Mesothelial cell of epicardium (in vitro differentiated cells): ENCODE measurements at regions not wholly inside any gene's neighbourhood (a gene's known extent, or its start where the extent isn't known, plus 50 kb on each side); places are given as distances from the start of the nearest gene placed in this dataset.

ENCODE experiments used
- DNase-seq, 2 experiments: peaks; one replicate each; pipeline ENCODE4 v3.0.0; 2021; ENCODE audit warnings: low spot score in 2 of 2; ENCODE audit not compliant: unreplicated experiment in 2 of 2
- H3K27ac Mint-ChIP-seq: 2 replicates; pipeline ENCODE4 v1.8.0; 2021; ENCODE audit warnings: mixed read lengths
- H3K27me3 Mint-ChIP-seq: 2 replicates; pipeline ENCODE4 v1.8.0; 2021; ENCODE audit warnings: low read depth, mixed read lengths
- H3K36me3 Mint-ChIP-seq: 2 replicates; pipeline ENCODE4 v1.8.0; 2021; ENCODE audit warnings: mixed read lengths
- H3K4me1 Mint-ChIP-seq: 2 replicates; pipeline ENCODE4 v1.8.0; 2021; ENCODE audit warnings: mixed read lengths
- H3K4me3 Mint-ChIP-seq: 2 replicates; pipeline ENCODE4 v1.8.0; 2021; ENCODE audit warnings: mild to moderate bottlenecking, moderate library complexity, mixed read lengths
- H3K9me3 Mint-ChIP-seq: 2 replicates; pipeline ENCODE4 v1.8.0; 2021; ENCODE audit warnings: mixed read lengths
- TF ChIP-seq, protein P1 (sequence below): fragments of 200-600 bp; sonication (generic); IDR thresholded peaks from one replicate; pipeline ENCODE4 v1.5.0; 2021; ENCODE audit warnings: antibody characterized with exemption; ENCODE audit not compliant: unreplicated experiment

DNA sequence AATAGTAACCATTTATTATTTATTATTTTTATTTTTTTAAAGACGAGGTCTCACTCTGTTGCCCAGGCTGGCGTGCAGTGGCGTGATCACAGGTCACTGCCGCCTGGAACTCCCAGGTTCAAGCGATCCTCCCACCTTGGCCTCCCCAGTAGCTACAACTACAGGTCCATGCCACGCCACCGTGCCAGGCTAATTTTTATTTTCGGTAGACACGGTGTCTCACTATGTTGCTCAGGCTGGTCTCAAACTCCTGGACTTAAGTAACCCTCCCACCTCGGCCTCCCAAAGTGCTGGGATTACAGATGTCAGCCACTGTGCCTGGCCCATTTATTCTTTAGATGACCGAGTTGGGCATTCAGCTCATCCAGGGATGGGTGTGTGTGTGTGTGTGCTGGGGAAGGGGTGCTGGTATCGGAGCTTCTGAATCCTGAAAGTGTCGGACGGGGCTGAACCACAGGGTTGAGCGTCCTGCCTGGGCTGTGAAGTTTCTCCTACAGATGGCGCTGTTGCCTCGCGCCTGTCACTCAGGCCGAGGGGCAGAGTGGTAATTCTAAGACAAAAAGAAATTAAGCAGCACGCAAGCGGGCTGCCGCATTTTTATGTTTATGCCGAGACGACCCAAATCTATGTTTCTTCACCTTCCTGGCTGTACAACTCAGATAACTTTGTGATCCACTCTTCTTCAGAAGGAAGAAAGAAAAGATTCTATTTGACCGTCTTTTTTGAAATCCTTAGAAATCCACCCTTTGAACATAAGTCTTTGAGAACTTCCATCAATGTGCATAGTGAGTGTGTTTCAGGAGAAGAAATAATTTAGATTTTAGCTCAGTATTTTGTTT lies 252.8 kb downstream of the CDH26 start:
- DNase-seq: peak; percentile 48 to 81
- no peaks in the 10 kb centered on the region for H3K9me3 Mint-ChIP-seq
- no peaks in the 10 kb centered on the region for H3K36me3 Mint-ChIP-seq
- H3K27ac Mint-ChIP-seq: no peak overlapping the region
- TF ChIP-seq, protein P1, sequence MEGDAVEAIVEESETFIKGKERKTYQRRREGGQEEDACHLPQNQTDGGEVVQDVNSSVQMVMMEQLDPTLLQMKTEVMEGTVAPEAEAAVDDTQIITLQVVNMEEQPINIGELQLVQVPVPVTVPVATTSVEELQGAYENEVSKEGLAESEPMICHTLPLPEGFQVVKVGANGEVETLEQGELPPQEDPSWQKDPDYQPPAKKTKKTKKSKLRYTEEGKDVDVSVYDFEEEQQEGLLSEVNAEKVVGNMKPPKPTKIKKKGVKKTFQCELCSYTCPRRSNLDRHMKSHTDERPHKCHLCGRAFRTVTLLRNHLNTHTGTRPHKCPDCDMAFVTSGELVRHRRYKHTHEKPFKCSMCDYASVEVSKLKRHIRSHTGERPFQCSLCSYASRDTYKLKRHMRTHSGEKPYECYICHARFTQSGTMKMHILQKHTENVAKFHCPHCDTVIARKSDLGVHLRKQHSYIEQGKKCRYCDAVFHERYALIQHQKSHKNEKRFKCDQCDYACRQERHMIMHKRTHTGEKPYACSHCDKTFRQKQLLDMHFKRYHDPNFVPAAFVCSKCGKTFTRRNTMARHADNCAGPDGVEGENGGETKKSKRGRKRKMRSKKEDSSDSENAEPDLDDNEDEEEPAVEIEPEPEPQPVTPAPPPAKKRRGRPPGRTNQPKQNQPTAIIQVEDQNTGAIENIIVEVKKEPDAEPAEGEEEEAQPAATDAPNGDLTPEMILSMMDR: peak; percentile 91
- H3K27me3 Mint-ChIP-seq: peaks cover 78% of the 10 kb centered on the region
- no peak overlapping the region for H3K4me3 Mint-ChIP-seq
- no peaks in the 10 kb centered on the region for H3K4me1 Mint-ChIP-seq

DNA sequence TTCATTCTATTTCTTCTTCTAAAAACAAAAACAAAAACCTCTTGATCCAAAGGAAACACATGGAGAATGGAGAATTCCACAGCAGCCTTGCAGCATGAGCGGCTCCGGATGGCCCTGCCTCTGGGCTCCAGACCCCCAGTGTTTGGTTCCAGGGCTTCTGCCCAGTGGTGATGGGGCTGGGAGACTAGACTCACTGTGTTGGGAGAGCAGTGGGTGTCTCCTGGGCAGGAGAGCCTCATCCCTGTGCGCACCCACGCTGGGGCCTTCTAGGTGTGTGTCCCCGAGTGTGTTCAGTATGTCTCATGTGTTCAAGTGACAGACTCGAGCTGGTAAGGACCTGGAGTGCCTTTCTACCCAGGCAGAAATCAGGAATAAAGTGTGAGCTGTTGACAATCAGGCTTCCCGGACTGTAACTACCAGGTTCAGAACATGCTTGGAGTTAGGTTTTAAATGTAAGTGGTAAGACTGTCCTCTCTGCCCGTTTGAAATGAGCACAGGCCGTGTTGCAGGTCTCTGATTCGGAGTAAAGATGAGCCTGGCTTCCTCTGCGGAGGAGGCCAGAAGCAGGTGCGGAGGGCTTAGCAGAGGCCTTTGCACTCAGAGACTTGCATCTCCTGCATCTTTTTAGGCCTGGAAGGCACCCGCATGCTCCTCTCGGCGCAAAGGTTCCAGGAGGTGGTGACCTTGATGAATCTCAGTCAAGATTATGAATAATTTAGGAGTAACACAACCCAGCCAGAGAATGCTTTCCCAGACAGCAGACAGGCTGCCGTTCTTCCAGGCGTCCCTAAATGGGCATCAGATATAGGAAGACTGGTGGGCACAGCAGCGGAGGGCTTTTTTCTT lies 253.6 kb downstream of the CDH26 start:
- no peak for DNase-seq
- no peak overlapping the region for H3K4me3 Mint-ChIP-seq
- no peaks in the 10 kb centered on the region for H3K36me3 Mint-ChIP-seq
- H3K27ac Mint-ChIP-seq: no peak overlapping the region
- H3K27me3 Mint-ChIP-seq: peaks cover 82% of the 10 kb centered on the region
- no peaks in the 10 kb centered on the region for H3K4me1 Mint-ChIP-seq
- no peaks in the 10 kb centered on the region for H3K9me3 Mint-ChIP-seq
- TF ChIP-seq, protein P1: no peak

DNA sequence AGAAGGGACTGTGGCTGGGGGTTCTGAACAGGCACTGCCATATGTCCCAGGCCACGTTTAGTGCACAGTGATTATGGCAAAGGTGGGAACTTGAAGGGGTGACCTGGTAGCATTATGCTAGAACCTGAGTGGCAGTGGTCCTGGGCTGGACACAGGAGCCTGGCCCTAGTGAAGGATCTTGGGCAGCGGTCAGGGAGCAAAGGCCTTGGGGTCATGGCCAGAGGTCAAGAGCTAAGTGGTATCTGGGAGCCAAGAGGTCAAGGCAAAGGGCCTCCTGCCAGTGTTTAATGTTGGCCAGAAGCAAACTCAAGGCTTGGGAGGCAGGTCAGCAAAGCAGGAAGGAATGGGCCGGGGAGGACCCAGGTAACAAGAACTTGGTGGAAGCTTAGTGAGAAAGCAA lies 254.5 kb downstream of the CDH26 start:
- Mint-ChIP-seq H3K27ac (no peak overlapping the region), H3K27me3 (peaks cover 85% of the 10 kb centered on the region)

DNA sequence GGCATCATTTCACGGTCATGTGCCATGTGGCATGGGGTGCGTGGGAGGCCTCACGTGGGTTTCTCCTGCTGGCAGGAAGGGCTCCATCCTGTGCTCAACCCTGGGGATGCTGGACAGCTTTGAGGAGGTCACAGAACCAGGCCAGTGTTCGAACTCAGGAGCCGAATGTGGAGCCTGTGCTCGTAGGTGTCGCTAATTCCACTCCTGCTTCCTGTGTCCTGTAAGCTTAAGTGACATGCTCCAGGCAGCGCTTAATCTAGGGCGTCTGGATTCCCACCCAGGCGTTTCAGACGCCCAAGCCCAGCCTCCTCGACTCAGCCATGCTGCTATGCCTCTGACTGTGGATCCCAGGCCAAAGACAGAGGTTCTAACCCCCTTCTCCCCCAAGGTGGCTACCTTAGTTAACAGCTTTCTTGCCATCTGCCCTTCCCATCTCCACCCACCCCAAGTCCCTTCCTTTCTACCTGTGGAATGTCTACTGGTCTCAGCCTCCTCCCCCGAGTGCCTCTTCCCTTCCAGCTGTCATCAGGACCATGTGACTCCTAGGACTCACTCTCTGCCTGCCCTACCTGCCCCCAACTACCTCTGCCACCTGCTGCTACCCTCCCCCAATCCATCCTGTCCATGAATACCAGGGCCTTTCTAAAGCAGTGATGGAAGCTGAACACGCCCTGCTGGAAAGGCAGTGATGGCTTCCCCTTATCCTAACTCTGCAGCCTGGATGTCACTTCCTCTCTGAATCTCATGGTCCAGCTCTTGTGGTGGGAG lies 255.1 kb downstream of the CDH26 start:
- H3K9me3 Mint-ChIP-seq: no peaks in the 10 kb centered on the region
- H3K4me3 Mint-ChIP-seq: no peak overlapping the region
- TF ChIP-seq, protein P1: no peak
- no peaks in the 10 kb centered on the region for H3K4me1 Mint-ChIP-seq
- no peak for DNase-seq
- no peak overlapping the region for H3K27ac Mint-ChIP-seq
- peaks cover 84% of the 10 kb centered on the region for H3K27me3 Mint-ChIP-seq
- no peaks in the 10 kb centered on the region for H3K36me3 Mint-ChIP-seq

More for the DNA sequence above, 254.5 kb downstream of the CDH26 start:
- no peaks in the 10 kb centered on the region for H3K9me3 Mint-ChIP-seq
- DNase-seq: no peak
- no peaks in the 10 kb centered on the region for H3K36me3 Mint-ChIP-seq
- TF ChIP-seq, protein P1: no peak
- H3K4me3 Mint-ChIP-seq: no peak overlapping the region
- H3K4me1 Mint-ChIP-seq: no peaks in the 10 kb centered on the region

DNA sequence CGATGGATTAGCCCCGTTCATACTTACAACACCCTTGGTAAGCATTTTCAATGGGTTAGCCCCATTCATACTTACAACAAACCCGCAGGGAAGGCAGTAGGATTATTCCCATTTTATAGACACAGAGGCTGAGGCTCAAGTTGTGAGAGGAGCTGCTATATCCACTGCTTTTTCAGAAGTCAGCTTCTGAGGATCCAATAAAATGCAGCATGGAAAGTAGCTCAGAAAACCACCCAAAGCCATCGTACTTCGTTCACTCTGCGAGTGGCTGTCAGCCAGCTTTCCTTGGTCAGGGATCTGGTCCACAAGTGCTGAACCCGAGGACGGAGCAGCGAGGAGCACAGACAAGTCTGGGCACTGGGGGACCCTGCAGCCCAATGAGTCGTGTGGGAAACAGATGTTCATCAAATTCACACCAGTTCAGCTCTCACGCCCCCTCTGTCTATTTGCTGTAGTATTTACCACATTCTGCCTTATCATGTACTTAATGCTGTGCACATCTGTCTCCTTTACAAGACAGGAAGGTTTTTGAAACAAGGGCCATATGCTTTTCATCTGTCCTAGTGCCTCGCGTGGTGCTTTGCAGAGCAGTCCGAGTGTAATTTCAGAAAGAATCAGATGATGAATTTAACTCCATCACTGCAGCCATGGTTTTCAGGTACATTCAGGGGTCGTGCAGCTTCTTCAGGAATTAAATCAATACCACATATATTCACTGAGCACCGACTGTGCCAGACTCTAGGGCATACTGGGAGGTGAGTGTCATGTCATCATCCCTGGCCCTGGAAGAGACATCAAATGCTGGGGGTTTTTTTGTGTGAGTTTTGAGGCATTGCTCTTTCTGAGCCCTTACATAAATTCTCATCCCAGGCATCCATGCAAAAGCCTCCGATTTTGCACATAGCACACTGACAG lies 256.9 kb downstream of the CDH26 start:
- peaks cover 83% of the 10 kb centered on the region for H3K27me3 Mint-ChIP-seq
- DNase-seq: no peak
- no peak overlapping the region for H3K27ac Mint-ChIP-seq
- no peaks in the 10 kb centered on the region for H3K9me3 Mint-ChIP-seq
- no peaks in the 10 kb centered on the region for H3K36me3 Mint-ChIP-seq
- TF ChIP-seq, protein P1: no peak
- H3K4me1 Mint-ChIP-seq: no peaks in the 10 kb centered on the region
- H3K4me3 Mint-ChIP-seq: no peak overlapping the region
